ENCODE measurements at regions not wholly inside any gene's neighbourhood (a gene's known extent, or its start where the extent isn't known, plus 50 kb on each side); places are given as distances from the start of the nearest gene placed in this dataset.

- no peak overlapping the region for H3K27ac ChIP-seq (ENCODE audit: low read depth, low read length, poor library complexity, severe bottlenecking)
- ChIA-PET POLR2A (no interaction called here), CTCF (ENCODE audit: unreplicated experiment) (no interaction called here)
- H3K4me1 ChIP-seq (ENCODE audit: insufficient read depth, low read length, poor library complexity, severe bottlenecking): no peaks in the 10 kb centered on the region
- TF ChIP-seq CTCF (conservative IDR thresholded peaks at IDR 0.05; ENCODE audit: low read length): no peak
- TF ChIP-seq EZH2phosphoT487 (IDR thresholded peaks at IDR 0.05; ENCODE audit: borderline replicate concordance, low read depth, low read length): no peak
- H4K20me1 ChIP-seq (ENCODE audit: insufficient read depth, low read length): no peaks in the 10 kb centered on the region
- no TSS peak for BruUV-seq (replicated peaks)
- H3K36me3 ChIP-seq (ENCODE audit: insufficient read depth, low read length): no peaks in the 10 kb centered on the region
- no peak for DNase-seq (ENCODE audit: low spot score)
- no peaks in the 10 kb centered on the region for H3K9me2 ChIP-seq (ENCODE audit: insufficient read depth, low read length)
- H3K4me3 ChIP-seq (ENCODE audit: low read depth, low read length, poor library complexity, severe bottlenecking): no peak overlapping the region
- H3K79me2 ChIP-seq (ENCODE audit: insufficient read depth, low read depth, low read length): no peaks in the 10 kb centered on the region
- no peaks in the 10 kb centered on the region for H3K9me3 ChIP-seq (ENCODE audit: low read length)
- no peak overlapping the region for H3K4me2 ChIP-seq (ENCODE audit: low read length)
- intact Hi-C loops (cut with micrococcal nuclease; ENCODE audit: unreplicated experiment): no loop called here
- no peak overlapping the region for H2AFZ ChIP-seq (ENCODE audit: low read length)
These were observed 453.8 kb upstream of the TMEM132C start for GRCh38 chr12:127813147-127813546.

GRCh38 chr12:127819056-127819455 is 447.9 kb upstream of the TMEM132C start:
- BruUV-seq (replicated peaks): no TSS peak
- DNase-seq (ENCODE audit: low spot score): no peak

More at GRCh38 chr12:127819056-127819455, 447.9 kb upstream of the TMEM132C start:
- peaks cover 32% of the 10 kb centered on the region for H3K4me1 ChIP-seq (ENCODE audit: insufficient read depth, low read length, poor library complexity, severe bottlenecking)
- TF ChIP-seq EZH2phosphoT487 (IDR thresholded peaks at IDR 0.05; ENCODE audit: borderline replicate concordance, low read depth, low read length) (no peak), CTCF (conservative IDR thresholded peaks at IDR 0.05; ENCODE audit: low read length) (no peak)
- H3K4me3 ChIP-seq (ENCODE audit: low read depth, low read length, poor library complexity, severe bottlenecking): no peak overlapping the region
- POLR2A ChIA-PET: interaction anchor here (1.4 kb wide), 1 partner anchor 9 kb away, joined by 4 read pairs; no protein-coding TSS in a partner anchor
- H2AFZ ChIP-seq (ENCODE audit: low read length): no peak overlapping the region
- no peaks in the 10 kb centered on the region for H3K79me2 ChIP-seq (ENCODE audit: insufficient read depth, low read depth, low read length)
- intact Hi-C loops (cut with micrococcal nuclease; ENCODE audit: unreplicated experiment): no loop called here
- H3K27ac ChIP-seq (ENCODE audit: low read depth, low read length, poor library complexity, severe bottlenecking): no peak overlapping the region
- CTCF ChIA-PET (ENCODE audit: unreplicated experiment): no interaction called here
- no peaks in the 10 kb centered on the region for H3K36me3 ChIP-seq (ENCODE audit: insufficient read depth, low read length)
- H4K20me1 ChIP-seq (ENCODE audit: insufficient read depth, low read length): no peaks in the 10 kb centered on the region
- H3K9me2 ChIP-seq (ENCODE audit: insufficient read depth, low read length): no peaks in the 10 kb centered on the region
- no peaks in the 10 kb centered on the region for H3K9me3 ChIP-seq (ENCODE audit: low read length)
- H3K4me2 ChIP-seq (ENCODE audit: low read length): no peak overlapping the region
